ENCODE measurements at regions not wholly inside any gene's neighbourhood (a gene's known extent, or its start where the extent isn't known, plus 50 kb on each side); places are given as distances from the start of the nearest gene placed in this dataset.

DNA sequence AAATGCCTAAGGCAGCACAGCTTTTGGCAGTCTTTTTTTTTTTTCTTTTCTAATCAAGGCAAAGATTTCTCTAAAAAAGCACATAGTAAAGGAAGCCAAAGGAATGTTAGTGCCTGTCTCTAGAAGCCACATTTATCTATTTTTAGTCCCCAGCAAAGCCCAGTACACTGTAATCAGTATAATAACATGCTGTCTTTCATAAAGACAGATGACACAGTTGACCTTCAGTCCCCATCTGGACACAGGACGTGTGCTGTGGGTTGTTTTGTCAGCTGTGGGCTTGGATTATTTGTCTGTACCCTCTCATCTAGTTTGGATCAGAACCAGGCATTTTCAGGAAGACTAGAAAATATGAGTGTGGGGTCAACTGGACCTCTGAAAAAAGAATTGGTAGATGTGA is 110.4 kb upstream of the CTNNB1 start:
- Mint-ChIP-seq H3K4me3 (no peak overlapping the region), H3K4me1 (peaks cover 4 to 5% of the 10 kb centered on the region in 2 experiments), H3K9me3 (no peaks in the 10 kb centered on the region), H3K27ac (no peak overlapping the region), H3K36me3 (ENCODE audit: insufficient read depth in 1 of 3, low read depth in 3 of 3) (no peaks in the 10 kb centered on the region), H3K27me3 (ENCODE audit: low read depth) (no peaks in the 10 kb centered on the region)
- H3K79me1 ChIP-seq (ENCODE audit: insufficient read depth, low read depth, low read length, poor library complexity, severe bottlenecking), result no peaks in the 10 kb centered on the region
- no peak overlapping the region for H3K18ac ChIP-seq (ENCODE audit: insufficient read length, low read depth, low read length)
- H2BK5ac ChIP-seq (ENCODE audit: insufficient read length, low read length), result no peak overlapping the region
- no peaks in the 10 kb centered on the region for H3K79me2 ChIP-seq (ENCODE audit: insufficient read depth, low read length)
- no peak overlapping the region for H4K91ac ChIP-seq (ENCODE audit: insufficient read length, low read depth, low read length)
- H2BK120ac ChIP-seq (ENCODE audit: low read depth, low read length, poor library complexity, severe bottlenecking), result no peak overlapping the region
- TF ChIP-seq, protein P1, sequence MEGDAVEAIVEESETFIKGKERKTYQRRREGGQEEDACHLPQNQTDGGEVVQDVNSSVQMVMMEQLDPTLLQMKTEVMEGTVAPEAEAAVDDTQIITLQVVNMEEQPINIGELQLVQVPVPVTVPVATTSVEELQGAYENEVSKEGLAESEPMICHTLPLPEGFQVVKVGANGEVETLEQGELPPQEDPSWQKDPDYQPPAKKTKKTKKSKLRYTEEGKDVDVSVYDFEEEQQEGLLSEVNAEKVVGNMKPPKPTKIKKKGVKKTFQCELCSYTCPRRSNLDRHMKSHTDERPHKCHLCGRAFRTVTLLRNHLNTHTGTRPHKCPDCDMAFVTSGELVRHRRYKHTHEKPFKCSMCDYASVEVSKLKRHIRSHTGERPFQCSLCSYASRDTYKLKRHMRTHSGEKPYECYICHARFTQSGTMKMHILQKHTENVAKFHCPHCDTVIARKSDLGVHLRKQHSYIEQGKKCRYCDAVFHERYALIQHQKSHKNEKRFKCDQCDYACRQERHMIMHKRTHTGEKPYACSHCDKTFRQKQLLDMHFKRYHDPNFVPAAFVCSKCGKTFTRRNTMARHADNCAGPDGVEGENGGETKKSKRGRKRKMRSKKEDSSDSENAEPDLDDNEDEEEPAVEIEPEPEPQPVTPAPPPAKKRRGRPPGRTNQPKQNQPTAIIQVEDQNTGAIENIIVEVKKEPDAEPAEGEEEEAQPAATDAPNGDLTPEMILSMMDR (conservative IDR thresholded peaks at IDR 0.05), result no peak
- no CpG with 5 or more reads among the region's 1 CpG for WGBS (ENCODE audit: extremely low coverage, insufficient read length, low lambda C conversion rate)
- H2BK12ac ChIP-seq (ENCODE audit: insufficient read length, low read depth, low read length), result no peak overlapping the region
- no peak overlapping the region for H2BK15ac ChIP-seq (ENCODE audit: low read depth, low read length)
- no peak overlapping the region for H4K8ac ChIP-seq (replicated peaks; ENCODE audit: insufficient read length, low read depth, low read length)
- no peak overlapping the region for H2AFZ ChIP-seq (ENCODE audit: low read length)
- no peak overlapping the region for H4K5ac ChIP-seq (ENCODE audit: insufficient read length, low read depth, low read length)
- no peaks in the 10 kb centered on the region for H3K23me2 ChIP-seq (ENCODE audit: insufficient read length, low read depth, low read length, poor library complexity, severe bottlenecking)
- no peak overlapping the region for H3K27ac ChIP-seq (ENCODE audit: insufficient read length, low read depth, low read length)
- H4K20me1 ChIP-seq (ENCODE audit: control insufficient read depth, insufficient read depth, insufficient read length), result no peaks in the 10 kb centered on the region
- DNase-seq, result no peak
- H3K27me3 ChIP-seq (ENCODE audit: insufficient read depth, low read length), result no peaks in the 10 kb centered on the region
- H3K4me2 ChIP-seq (ENCODE audit: insufficient read depth, insufficient read length, low read length), result no peak overlapping the region
- H3K4ac ChIP-seq (ENCODE audit: low read depth, low read length), result no peak overlapping the region
- no peak overlapping the region for H2BK20ac ChIP-seq (ENCODE audit: low read depth, low read length, poor library complexity, severe bottlenecking)
- no peak overlapping the region for H2AK5ac ChIP-seq (ENCODE audit: insufficient read length, low read length)
- no peak overlapping the region for H3K9ac ChIP-seq (ENCODE audit: extremely low read depth, insufficient read length, low read length)
- H3K4me1 ChIP-seq (ENCODE audit: insufficient read depth, low read length), result no peaks in the 10 kb centered on the region
- H3K23ac ChIP-seq (ENCODE audit: insufficient read length, low read depth, low read length), result no peak overlapping the region
- H3K14ac ChIP-seq (ENCODE audit: insufficient read depth, low read length), result no peak overlapping the region
- no peak overlapping the region for H3K56ac ChIP-seq (ENCODE audit: insufficient read length, low read depth, low read length)
- H3K9me3 ChIP-seq (ENCODE audit: control insufficient read depth, low read depth, low read length), result no peaks in the 10 kb centered on the region
- H3T11ph ChIP-seq (ENCODE audit: low read length), result no peak overlapping the region

All from H9 (cell line).